ACHN (cell line): ENCODE measurements at regions not wholly inside any gene's neighbourhood (a gene's known extent, or its start where the extent isn't known, plus 50 kb on each side); places are given as distances from the start of the nearest gene placed in this dataset.

Source experiments
- DNase-seq: peaks from one replicate; pipeline ENCODE4 v3.0.0-alpha.2; 2015
- in situ Hi-C: cut with HindIII; loops from 2 replicates; pipeline ENCODE4 v1.10.0; 2017; ENCODE audit warnings: low sequenced_read_pairs, low pct_ligation_motif_present, low pct_unique_long_range_greater_than_20kb

GRCh38 chr9:105053209-105053652 is 125.3 kb upstream of the ABCA1 start:
- DNase-seq = peak; percentile 34
- in situ Hi-C loops = no loop called here

GRCh38 chr9:105054491-105054890 is 126.5 kb upstream of the ABCA1 start:
- in situ Hi-C loops = no loop called here
- peak; percentile 25 for DNase-seq

- DNase-seq = no peak
Measured at GRCh38 chr9:105055917-105056316, 128.0 kb upstream of the ABCA1 start.

GRCh38 chr9:105057551-105057950 is 129.6 kb upstream of the ABCA1 start:
- DNase-seq = no peak
- in situ Hi-C loops = no loop called here

More at GRCh38 chr9:105055917-105056316, 128.0 kb upstream of the ABCA1 start:
- in situ Hi-C loops = no loop called here

GRCh38 chr9:105059252-105059651 is 131.3 kb upstream of the ABCA1 start:
- in situ Hi-C loops = no loop called here
- no peak for DNase-seq

GRCh38 chr9:105062222-105062855 is 134.4 kb upstream of the ABCA1 start:
- in situ Hi-C loops = no loop called here
- DNase-seq = no peak

- DNase-seq = peak; percentile 90
- in situ Hi-C loops = no loop called here
Measured at GRCh38 chr9:105064248-105065097, 136.5 kb upstream of the ABCA1 start.

- in situ Hi-C loops = no loop called here
- peak; percentile 57 for DNase-seq
Measured at GRCh38 chr9:105065098-105066088, 137.4 kb upstream of the ABCA1 start.

- in situ Hi-C loops = no loop called here
Measured at GRCh38 chr9:105066275-105066865, 138.4 kb upstream of the ABCA1 start.

GRCh38 chr9:105067895-105068580 is 140.1 kb upstream of the ABCA1 start:
- DNase-seq = peak; percentile 93
- in situ Hi-C loops = no loop called here

More at GRCh38 chr9:105066275-105066865, 138.4 kb upstream of the ABCA1 start:
- no peak for DNase-seq

GRCh38 chr9:105069285-105069684 is 141.3 kb upstream of the ABCA1 start:
- DNase-seq = no peak
- in situ Hi-C loops = no loop called here

GRCh38 chr9:105069696-105070095 is 141.7 kb upstream of the ABCA1 start:
- in situ Hi-C loops = no loop called here
- peak; percentile 19 for DNase-seq

GRCh38 chr9:105070176-105070575 is 142.2 kb upstream of the ABCA1 start:
- in situ Hi-C loops = no loop called here
- DNase-seq = no peak

- no peak for DNase-seq
- in situ Hi-C loops = no loop called here
Measured at GRCh38 chr9:105072476-105072875, 144.5 kb upstream of the ABCA1 start.

GRCh38 chr9:105073147-105073546 is 145.2 kb upstream of the ABCA1 start:
- in situ Hi-C loops = no loop called here
- DNase-seq = no peak

- in situ Hi-C loops = no loop called here
- DNase-seq = no peak
Measured at GRCh38 chr9:105074491-105074890, 146.5 kb upstream of the ABCA1 start.

- DNase-seq = no peak
- in situ Hi-C loops = no loop called here
Measured at GRCh38 chr9:105076729-105077128, 148.8 kb upstream of the ABCA1 start.

- in situ Hi-C loops = no loop called here
- no peak for DNase-seq
Measured at GRCh38 chr9:105079457-105079856, 151.5 kb upstream of the ABCA1 start.
